Loucy (cell line): ENCODE measurements at regions not wholly inside any gene's neighbourhood (a gene's known extent, or its start where the extent isn't known, plus 50 kb on each side); places are given as distances from the start of the nearest gene placed in this dataset.

Source experiments
- H2AFZ ChIP-seq: fragments of 200-600 bp; sonication (generic); 2 replicates; pipeline ENCODE4 v1.6.0; 2016; ENCODE audit warnings: antibody characterized with exemption, mild to moderate bottlenecking, low read length, moderate library complexity
- H3F3A ChIP-seq: fragments of 200-600 bp; 2 replicates; pipeline ENCODE4 v1.6.0; 2016; ENCODE audit warnings: antibody characterized with exemption, low read depth, mild to moderate bottlenecking
- H3K27me3 ChIP-seq: fragments of 200-600 bp; sonication (generic); 2 replicates; pipeline ENCODE4 v1.6.1; 2014; ENCODE audit warnings: low read length, mild to moderate bottlenecking; ENCODE audit not compliant: insufficient read depth, poor library complexity, severe bottlenecking
- H3K36me3 ChIP-seq: fragments of 200-600 bp; sonication (generic); 2 replicates; pipeline ENCODE4 v1.6.1; 2016; ENCODE audit warnings: low read length; ENCODE audit not compliant: insufficient read depth
- H3K4me1 ChIP-seq: fragments of 200-600 bp; sonication (generic); 2 replicates; pipeline ENCODE4 v1.5.1; 2014; ENCODE audit warnings: low read length, mild to moderate bottlenecking; ENCODE audit not compliant: insufficient read depth, poor library complexity, severe bottlenecking
- H3K4me2 ChIP-seq: fragments of 200-600 bp; sonication (generic); 2 replicates; pipeline ENCODE4 v1.6.0; 2014; ENCODE audit warnings: antibody characterized with exemption, low read length, low read depth, mild to moderate bottlenecking; ENCODE audit not compliant: poor library complexity, severe bottlenecking
- H3K4me3 ChIP-seq: fragments of 200-600 bp; sonication (generic); 2 replicates; pipeline ENCODE4 v1.5.1; 2014; ENCODE audit warnings: low read length, mild to moderate bottlenecking, mixed read lengths; ENCODE audit not compliant: poor library complexity, severe bottlenecking
- H3K79me2 ChIP-seq: fragments of 200-600 bp; sonication (generic); 2 replicates; pipeline ENCODE4 v1.6.1; 2014; ENCODE audit warnings: low read length; ENCODE audit not compliant: insufficient read depth
- H3K9ac ChIP-seq: fragments of 200-600 bp; sonication (generic); 2 replicates; pipeline ENCODE4 v1.6.0; 2014; ENCODE audit warnings: mild to moderate bottlenecking, low read depth, low read length, moderate library complexity; ENCODE audit not compliant: poor library complexity, severe bottlenecking
- H3K9me2 ChIP-seq: fragments of 200-600 bp; sonication (generic); replicated peaks from 2 replicates; pipeline ENCODE4 v1.6.1; 2016; ENCODE audit warnings: low read depth, low read length, mixed read lengths
- H3K9me3 ChIP-seq: fragments of 200-600 bp; sonication (generic); 2 replicates; pipeline ENCODE4 v1.6.1; 2014; ENCODE audit warnings: mild to moderate bottlenecking, antibody characterized with exemption, low read length, low read depth; ENCODE audit not compliant: insufficient read depth
- H4K20me1 ChIP-seq: fragments of 200-600 bp; sonication (generic); 2 replicates; pipeline ENCODE4 v1.6.0; 2014; ENCODE audit warnings: antibody characterized with exemption, low read length, mild to moderate bottlenecking; ENCODE audit not compliant: insufficient read depth, poor library complexity, severe bottlenecking
- EZH2phosphoT487 ChIP-seq: fragments of 200-600 bp; IDR thresholded peaks from 2 replicates; pipeline ENCODE4 v1.6.1; 2018; ENCODE audit warnings: antibody characterized with exemption, mild to moderate bottlenecking, moderate library complexity, borderline replicate concordance
- TF ChIP-seq, protein P1 (sequence below): fragments of 200-600 bp; sonication (generic); conservative IDR thresholded peaks from 2 replicates; pipeline ENCODE4 v1.5.1; 2014; ENCODE audit warnings: mild to moderate bottlenecking, antibody characterized with exemption, low read length

DNA sequence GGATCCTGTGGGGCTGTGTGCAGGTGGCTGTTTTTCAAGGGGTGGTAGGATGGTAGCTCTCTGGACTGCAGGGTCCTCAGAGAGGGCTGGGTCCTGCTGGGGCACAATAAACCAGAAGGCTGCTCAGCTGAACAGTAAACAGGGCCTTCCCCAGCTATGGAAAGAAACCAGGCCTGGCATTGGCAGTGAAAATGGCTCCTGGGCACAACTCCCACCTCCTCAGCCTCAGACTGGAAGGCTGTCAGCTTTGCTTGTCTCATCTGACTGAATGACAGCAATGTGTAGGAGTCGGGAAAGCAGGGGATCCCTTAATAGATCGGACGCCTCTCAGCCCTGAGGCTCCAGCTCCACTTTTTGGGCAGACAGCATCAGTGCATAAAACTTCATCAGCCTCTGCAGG lies 59.8 kb upstream of the NLRP1 start:
- H4K20me1 ChIP-seq: no peaks in the 10 kb centered on the region
- no peaks in the 10 kb centered on the region for H3K9me3 ChIP-seq
- no peaks in the 10 kb centered on the region for H3K36me3 ChIP-seq
- H3K27me3 ChIP-seq: no peaks in the 10 kb centered on the region
- TF ChIP-seq, protein P1, sequence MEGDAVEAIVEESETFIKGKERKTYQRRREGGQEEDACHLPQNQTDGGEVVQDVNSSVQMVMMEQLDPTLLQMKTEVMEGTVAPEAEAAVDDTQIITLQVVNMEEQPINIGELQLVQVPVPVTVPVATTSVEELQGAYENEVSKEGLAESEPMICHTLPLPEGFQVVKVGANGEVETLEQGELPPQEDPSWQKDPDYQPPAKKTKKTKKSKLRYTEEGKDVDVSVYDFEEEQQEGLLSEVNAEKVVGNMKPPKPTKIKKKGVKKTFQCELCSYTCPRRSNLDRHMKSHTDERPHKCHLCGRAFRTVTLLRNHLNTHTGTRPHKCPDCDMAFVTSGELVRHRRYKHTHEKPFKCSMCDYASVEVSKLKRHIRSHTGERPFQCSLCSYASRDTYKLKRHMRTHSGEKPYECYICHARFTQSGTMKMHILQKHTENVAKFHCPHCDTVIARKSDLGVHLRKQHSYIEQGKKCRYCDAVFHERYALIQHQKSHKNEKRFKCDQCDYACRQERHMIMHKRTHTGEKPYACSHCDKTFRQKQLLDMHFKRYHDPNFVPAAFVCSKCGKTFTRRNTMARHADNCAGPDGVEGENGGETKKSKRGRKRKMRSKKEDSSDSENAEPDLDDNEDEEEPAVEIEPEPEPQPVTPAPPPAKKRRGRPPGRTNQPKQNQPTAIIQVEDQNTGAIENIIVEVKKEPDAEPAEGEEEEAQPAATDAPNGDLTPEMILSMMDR: no peak
- TF ChIP-seq EZH2phosphoT487: no peak
- no peaks in the 10 kb centered on the region for H3K4me1 ChIP-seq
- H3K4me2 ChIP-seq: no peak overlapping the region
- H3K9ac ChIP-seq: no peak overlapping the region
- H3K4me3 ChIP-seq: no peak overlapping the region
- H3F3A ChIP-seq: no peaks in the 10 kb centered on the region
- H3K9me2 ChIP-seq: no peaks in the 10 kb centered on the region
- no peak overlapping the region for H2AFZ ChIP-seq
- no peaks in the 10 kb centered on the region for H3K79me2 ChIP-seq

DNA sequence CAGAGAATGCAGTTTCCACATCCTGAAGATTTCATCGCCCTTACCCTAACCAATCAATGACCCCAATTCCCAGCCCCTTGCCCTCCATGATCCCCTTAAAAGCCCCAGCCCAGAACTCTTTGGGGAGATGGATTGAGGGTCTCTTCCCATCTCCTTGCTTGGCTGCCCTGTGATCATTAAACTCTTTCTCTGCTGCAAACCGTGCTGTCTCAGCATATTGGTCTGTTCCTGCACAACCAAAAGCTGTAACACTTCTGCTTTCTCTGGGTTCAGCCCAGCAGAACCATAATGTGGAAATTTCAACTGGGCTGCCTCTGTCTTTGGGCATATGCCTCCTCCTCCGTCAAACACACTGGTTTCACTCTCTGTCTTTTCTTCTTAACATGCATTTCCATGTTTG lies 67.0 kb upstream of the NLRP1 start:
- Histone ChIP-seq H3K9me2 (no peaks in the 10 kb centered on the region), H3K4me2 (no peak overlapping the region), H2AFZ (no peak overlapping the region), H3K4me1 (no peaks in the 10 kb centered on the region), H3K9ac (no peak overlapping the region), H3K36me3 (no peaks in the 10 kb centered on the region), H3K79me2 (no peaks in the 10 kb centered on the region), H3K27me3 (no peaks in the 10 kb centered on the region), H3K4me3 (no peak overlapping the region), H4K20me1 (no peaks in the 10 kb centered on the region), H3K9me3 (no peaks in the 10 kb centered on the region), H3F3A (no peaks in the 10 kb centered on the region)
- TF ChIP-seq, protein P1: no peak
- TF ChIP-seq EZH2phosphoT487: no peak

DNA sequence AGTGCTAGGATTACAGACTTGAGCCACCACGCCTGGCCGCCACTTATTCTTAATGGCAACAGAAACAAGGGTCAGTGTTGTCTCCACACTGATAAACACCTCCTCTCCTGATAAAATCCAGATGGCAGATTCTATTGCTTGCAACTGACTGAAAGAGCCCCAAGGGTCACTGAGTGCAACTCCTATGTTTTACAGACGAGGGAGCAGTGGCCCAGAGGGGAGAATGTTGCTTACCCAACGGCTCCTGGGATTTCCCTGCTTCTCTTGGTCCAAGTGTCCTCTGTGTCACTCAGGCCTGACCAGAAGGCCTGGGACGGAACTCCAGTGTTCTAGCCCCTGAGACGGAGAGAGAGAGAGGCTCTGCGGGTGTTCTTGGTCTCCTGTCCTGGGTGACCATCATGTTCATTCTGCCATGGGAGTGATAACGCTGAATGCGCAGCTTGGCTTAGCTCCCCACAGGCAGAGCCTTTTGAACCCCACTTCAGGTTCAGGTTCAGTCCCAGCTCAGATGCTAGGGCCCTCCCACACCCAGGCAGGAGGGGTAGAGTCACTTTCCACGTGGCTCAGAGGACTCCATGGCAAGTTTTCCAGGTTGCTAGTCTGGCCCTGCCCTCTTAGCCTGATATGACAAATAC lies 77.3 kb upstream of the NLRP1 start:
- H2AFZ ChIP-seq: no peak overlapping the region
- H3K4me1 ChIP-seq: no peaks in the 10 kb centered on the region
- no peak overlapping the region for H3K4me3 ChIP-seq
- no peaks in the 10 kb centered on the region for H3K9me2 ChIP-seq
- no peak overlapping the region for H3K4me2 ChIP-seq
- TF ChIP-seq, protein P1: no peak
- no peak for TF ChIP-seq EZH2phosphoT487
- H3K27me3 ChIP-seq: no peaks in the 10 kb centered on the region
- H3F3A ChIP-seq: no peaks in the 10 kb centered on the region
- H3K9ac ChIP-seq: no peak overlapping the region
- no peaks in the 10 kb centered on the region for H3K36me3 ChIP-seq
- no peaks in the 10 kb centered on the region for H3K79me2 ChIP-seq
- no peaks in the 10 kb centered on the region for H3K9me3 ChIP-seq
- H4K20me1 ChIP-seq: no peaks in the 10 kb centered on the region
